Erythroblast (primary cell): ENCODE measurements at regions not wholly inside any gene's neighbourhood (a gene's known extent, or its start where the extent isn't known, plus 50 kb on each side); places are given as distances from the start of the nearest gene placed in this dataset.

Experiments used
- GATA1 ChIP-seq: IDR thresholded peaks from 2 replicates; pipeline ENCODE4 v1.6.1; 2011; ENCODE audit warnings: low read depth, mild to moderate bottlenecking, control low read depth, low read length, moderate library complexity
- POLR2A ChIP-seq: IDR thresholded peaks from 2 replicates; pipeline ENCODE4 v1.6.1; 2011; ENCODE audit warnings: mild to moderate bottlenecking, low read length

DNA sequence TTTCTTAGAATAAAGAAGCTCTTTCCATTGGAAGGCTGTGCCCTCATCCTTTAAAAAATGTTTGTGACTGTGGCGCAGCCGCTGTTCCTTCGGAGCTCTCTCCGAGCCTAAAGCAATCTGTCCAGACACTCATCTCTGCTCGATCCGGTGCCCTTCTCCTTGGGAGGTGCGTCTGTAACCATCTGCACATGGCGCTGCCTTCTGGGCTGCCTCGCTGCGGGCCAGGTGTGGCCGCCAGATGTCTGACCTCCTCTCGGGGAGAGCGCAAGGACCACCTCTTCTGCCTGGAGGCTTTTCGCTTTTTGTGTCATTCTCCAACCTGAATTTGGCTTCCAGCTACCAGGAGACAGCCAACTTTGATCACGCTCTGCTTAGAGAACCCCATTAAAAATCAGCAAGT lies 153.4 kb upstream of the PTCH1 start:
- TF ChIP-seq POLR2A (no peak), GATA1 (no peak)
